ENCODE measurements at regions not wholly inside any gene's neighbourhood (a gene's known extent, or its start where the extent isn't known, plus 50 kb on each side); places are given as distances from the start of the nearest gene placed in this dataset.
"Not testable (repeated sequence)": the region's sequence is repeated elsewhere in the genome, so short reads cannot be mapped to it uniquely, and the experiment has no call there.

DNA sequence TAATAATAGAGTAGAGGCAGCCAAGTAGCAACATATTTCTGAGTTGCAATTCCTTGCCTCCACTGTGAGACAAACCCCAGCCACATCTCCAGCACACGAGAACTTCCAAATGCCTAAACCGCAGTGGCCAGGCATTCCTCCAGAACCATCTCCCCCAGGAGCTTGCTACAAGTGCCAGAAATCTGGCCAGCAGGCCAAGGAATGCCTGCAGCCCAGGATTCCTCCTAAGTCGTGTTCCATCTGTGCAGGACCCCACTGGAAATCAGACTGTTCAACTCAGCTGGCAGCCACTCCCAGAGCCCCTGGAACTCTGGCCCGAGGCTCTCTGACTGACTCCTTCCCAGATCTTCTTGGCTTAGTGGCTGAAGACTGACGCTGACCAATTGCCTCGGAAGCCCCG is 937.2 kb upstream of the HS3ST1 start:
- TF ChIP-seq, protein P1, sequence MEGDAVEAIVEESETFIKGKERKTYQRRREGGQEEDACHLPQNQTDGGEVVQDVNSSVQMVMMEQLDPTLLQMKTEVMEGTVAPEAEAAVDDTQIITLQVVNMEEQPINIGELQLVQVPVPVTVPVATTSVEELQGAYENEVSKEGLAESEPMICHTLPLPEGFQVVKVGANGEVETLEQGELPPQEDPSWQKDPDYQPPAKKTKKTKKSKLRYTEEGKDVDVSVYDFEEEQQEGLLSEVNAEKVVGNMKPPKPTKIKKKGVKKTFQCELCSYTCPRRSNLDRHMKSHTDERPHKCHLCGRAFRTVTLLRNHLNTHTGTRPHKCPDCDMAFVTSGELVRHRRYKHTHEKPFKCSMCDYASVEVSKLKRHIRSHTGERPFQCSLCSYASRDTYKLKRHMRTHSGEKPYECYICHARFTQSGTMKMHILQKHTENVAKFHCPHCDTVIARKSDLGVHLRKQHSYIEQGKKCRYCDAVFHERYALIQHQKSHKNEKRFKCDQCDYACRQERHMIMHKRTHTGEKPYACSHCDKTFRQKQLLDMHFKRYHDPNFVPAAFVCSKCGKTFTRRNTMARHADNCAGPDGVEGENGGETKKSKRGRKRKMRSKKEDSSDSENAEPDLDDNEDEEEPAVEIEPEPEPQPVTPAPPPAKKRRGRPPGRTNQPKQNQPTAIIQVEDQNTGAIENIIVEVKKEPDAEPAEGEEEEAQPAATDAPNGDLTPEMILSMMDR (conservative IDR thresholded peaks at IDR 0.05 in 1 of 2, IDR thresholded peaks at IDR 0.05 in 1 of 2; ENCODE audit: extremely low read depth in 1 of 2, insufficient read depth in 1 of 2, low read depth in 1 of 2, low read length in 2 of 2): not testable (repeated sequence)
- TF ChIP-seq EZH2 (IDR thresholded peaks at IDR 0.05; ENCODE audit: borderline replicate concordance, low read length): not testable (repeated sequence)
